ENCODE measurements at regions not wholly inside any gene's neighbourhood (a gene's known extent, or its start where the extent isn't known, plus 50 kb on each side); places are given as distances from the start of the nearest gene placed in this dataset. TPM values are rescaled to one million over a fixed set of nuclear protein-coding genes. Genes with fewer than 3 reads are reported as not detected.

- Histone ChIP-seq H3K27ac (ENCODE audit: control insufficient read depth, insufficient read depth) (no peak overlapping the region), H3K4me2 (ENCODE audit: control insufficient read depth, insufficient read depth) (no peak overlapping the region), H3K4me1 (ENCODE audit: control insufficient read depth, insufficient read depth, low read length) (no peaks in the 10 kb centered on the region), H3K27me3 (replicated peaks in 1 of 2; ENCODE audit: control insufficient read depth in 2 of 2, insufficient read depth in 2 of 2, low read length in 1 of 2) (no peaks in the 10 kb centered on the region), H2AFZ (ENCODE audit: control insufficient read depth, low read depth, low read length) (no peak overlapping the region), H4K20me1 (ENCODE audit: control insufficient read depth, insufficient read depth) (no peaks in the 10 kb centered on the region), H3K79me2 (ENCODE audit: control insufficient read depth, insufficient read depth, low read length) (no peaks in the 10 kb centered on the region), H3K9ac (ENCODE audit: control insufficient read depth, insufficient read depth, low read length) (no peak overlapping the region), H3K4me3 (no peak overlapping the region), H3K36me3 (ENCODE audit: control insufficient read depth in 2 of 2, insufficient read depth in 2 of 2, low read length in 1 of 2) (no peaks in the 10 kb centered on the region), H3K9me3 (replicated peaks; ENCODE audit: control insufficient read depth, insufficient read depth, low read length) (no peaks in the 10 kb centered on the region)
- FAIRE-seq (no peak), ATAC-seq (no peak), DNase-seq (ENCODE audit: low read depth, low spot score) (no peak)
- no TSS peak for BruUV-seq (replicated peaks)
- RAD21 ChIA-PET (ENCODE audit: unreplicated experiment): no interaction called here
- intact Hi-C loops (cut with micrococcal nuclease; ENCODE audit: unreplicated experiment): no loop called here
- in situ Hi-C loops (cut with MboI): no loop called here
- CTCF ChIA-PET: no interaction called here
- POLR2A ChIA-PET: interaction anchor here (0.6 kb wide), 1 partner anchor 118 kb away, joined by 3 read pairs; no protein-coding TSS in a partner anchor
- SMC1A ChIA-PET (ENCODE audit: uncharacterized antibody, unreplicated experiment): no interaction called here
- TF ChIP-seq SP1 (IDR thresholded peaks at IDR 0.05; ENCODE audit: low read depth, low read length) (no peak), HDAC6 (IDR thresholded peaks at IDR 0.05; ENCODE audit: unreplicated experiment) (no peak), TCF3 (IDR thresholded peaks at IDR 0.05; ENCODE audit: borderline replicate concordance, insufficient read depth, low read depth, low read length) (no peak), SUPT20H (IDR thresholded peaks at IDR 0.05; ENCODE audit: borderline replicate concordance, control insufficient read depth, low read depth, low read length) (no peak), SMAD5 (IDR thresholded peaks at IDR 0.05; ENCODE audit: low read depth) (no peak), MAX (IDR thresholded peaks at IDR 0.05; ENCODE audit: low read depth, low read length) (no peak), TCF12 (IDR thresholded peaks at IDR 0.05; ENCODE audit: low read depth, low read length) (no peak), POLR2A (IDR thresholded peaks at IDR 0.05; ENCODE audit: low read depth, low read length) (no peak), PKNOX1 (IDR thresholded peaks at IDR 0.05) (no peak), ZNF24 (IDR thresholded peaks at IDR 0.05) (no peak), USF1 (IDR thresholded peaks at IDR 0.05; ENCODE audit: borderline replicate concordance, extremely low read length, insufficient read depth, low read depth, low read length) (no peak), ZNF217 (IDR thresholded peaks at IDR 0.05) (no peak)
Observed at GRCh38 chr7:120221666-120222065, 51.3 kb upstream of the KCND2 start.

Small RNA genes lying in the stretch of these regions (small RNA-seq; reads per million reads assigned to genes)
- not detected for gene RNU1-29P
